Stimulated activated naive CD8-positive, alpha-beta T cell treated with anti-CD3 and anti-CD28 coated beads, Interleukin-15, Interleukin-2, amounts not matched to agents 100 U/mL and 50 U/mL, for 24 hours (primary cell): ENCODE measurements at regions not wholly inside any gene's neighbourhood (a gene's known extent, or its start where the extent isn't known, plus 50 kb on each side); places are given as distances from the start of the nearest gene placed in this dataset.
"Not testable (repeated sequence)": the region's sequence is repeated elsewhere in the genome, so short reads cannot be mapped to it uniquely, and the experiment has no call there.

Experiments used
- ATAC-seq: fragments of 150-1000 bp; cut with Tn5 transposase; one replicate; pipeline ENCODE4 v1.10.0; 2021
- DNase-seq: peaks from one replicate; pipeline ENCODE4 v3.0.0; 2021

DNA sequence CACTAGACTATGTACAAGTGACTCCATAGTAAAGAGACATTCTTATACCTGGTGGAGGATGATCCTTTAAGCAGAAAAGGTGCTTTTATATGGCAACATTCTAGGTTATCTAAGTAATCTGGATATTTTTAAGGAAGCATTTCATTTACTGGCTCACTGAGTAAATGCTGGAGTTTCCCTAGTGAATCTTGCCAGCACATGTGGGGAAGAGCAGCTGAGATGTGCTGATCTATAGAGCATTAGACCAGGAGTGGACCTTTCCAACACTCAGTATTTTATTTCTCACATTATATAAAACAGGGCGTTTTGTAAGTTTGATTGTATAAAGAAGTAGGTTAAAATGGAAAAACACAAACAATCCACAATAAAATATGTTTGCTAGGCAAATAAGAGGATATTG lies 478.5 kb downstream of the ATP23 start:
- no peak for DNase-seq
- no peak for ATAC-seq

DNA sequence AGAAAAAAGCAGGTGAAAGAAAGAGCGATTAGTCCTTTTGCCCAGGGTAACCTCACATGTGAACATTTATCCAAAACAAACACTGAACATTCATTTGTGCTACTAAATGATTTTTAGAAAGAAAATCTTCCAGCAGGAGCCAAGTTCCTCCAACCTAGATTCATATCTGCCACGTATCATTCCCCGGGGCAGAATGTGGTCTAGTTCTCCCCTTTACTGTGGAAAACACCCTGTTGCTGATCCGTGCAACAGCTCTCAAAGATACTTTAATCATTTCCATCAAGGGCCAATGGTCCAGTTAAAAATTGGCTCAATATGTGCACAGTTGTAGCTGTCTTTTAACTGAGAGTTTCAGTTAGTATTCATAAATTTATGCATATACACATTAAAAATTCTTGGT lies 479.1 kb downstream of the ATP23 start:
- no peak for DNase-seq
- ATAC-seq: no peak

DNA sequence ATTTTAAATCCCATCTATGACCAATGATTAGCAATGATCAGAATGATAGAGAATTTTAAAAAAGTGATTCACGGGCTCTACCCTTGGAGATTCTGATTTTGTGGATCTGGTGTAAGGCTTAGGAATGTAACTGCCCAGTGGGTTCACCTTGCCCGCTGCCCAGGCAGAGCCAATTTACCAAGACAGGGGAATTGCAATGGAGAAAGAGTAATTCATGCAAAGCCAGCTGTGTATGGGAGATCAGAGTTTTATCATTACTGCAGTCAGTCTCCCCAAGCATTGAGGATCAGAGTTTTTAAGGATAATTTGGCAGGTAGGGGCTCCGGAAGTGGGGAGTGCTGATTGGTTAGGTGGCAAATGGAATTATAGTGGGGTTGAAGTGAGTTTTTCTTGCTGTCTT lies 480.6 kb downstream of the ATP23 start:
- DNase-seq: no peak
- ATAC-seq: no peak

DNA sequence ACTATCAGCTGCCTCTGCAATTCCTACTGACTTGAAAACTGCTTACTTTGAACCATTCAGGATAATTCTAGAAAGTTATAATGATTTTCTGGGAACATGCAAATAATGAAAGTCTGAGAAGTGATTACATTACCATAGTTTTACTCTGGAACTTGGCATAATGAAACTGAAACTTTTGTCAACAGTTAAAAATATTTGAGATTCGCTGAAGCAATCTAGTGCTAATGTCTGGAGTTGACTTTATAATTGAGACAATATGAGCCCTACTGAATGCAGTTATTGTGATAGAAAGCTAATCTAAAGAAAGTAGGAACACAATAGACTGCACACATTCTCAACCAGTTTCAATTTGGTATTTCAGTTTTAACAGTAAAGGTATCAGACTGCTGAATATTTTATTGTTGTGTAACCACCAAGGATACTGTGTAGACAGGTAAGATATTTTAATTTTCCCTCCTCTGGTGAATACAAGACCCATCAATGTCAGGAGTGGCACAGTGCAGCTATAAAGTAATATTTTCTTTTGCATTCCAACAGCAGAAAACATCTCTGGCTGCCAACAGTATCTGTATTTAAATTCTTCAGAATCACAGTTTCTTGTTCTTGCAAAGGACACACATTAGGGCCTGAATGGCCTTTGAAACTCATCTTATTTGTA lies 483.5 kb downstream of the ATP23 start:
- ATAC-seq (no peak), DNase-seq (no peak)

DNA sequence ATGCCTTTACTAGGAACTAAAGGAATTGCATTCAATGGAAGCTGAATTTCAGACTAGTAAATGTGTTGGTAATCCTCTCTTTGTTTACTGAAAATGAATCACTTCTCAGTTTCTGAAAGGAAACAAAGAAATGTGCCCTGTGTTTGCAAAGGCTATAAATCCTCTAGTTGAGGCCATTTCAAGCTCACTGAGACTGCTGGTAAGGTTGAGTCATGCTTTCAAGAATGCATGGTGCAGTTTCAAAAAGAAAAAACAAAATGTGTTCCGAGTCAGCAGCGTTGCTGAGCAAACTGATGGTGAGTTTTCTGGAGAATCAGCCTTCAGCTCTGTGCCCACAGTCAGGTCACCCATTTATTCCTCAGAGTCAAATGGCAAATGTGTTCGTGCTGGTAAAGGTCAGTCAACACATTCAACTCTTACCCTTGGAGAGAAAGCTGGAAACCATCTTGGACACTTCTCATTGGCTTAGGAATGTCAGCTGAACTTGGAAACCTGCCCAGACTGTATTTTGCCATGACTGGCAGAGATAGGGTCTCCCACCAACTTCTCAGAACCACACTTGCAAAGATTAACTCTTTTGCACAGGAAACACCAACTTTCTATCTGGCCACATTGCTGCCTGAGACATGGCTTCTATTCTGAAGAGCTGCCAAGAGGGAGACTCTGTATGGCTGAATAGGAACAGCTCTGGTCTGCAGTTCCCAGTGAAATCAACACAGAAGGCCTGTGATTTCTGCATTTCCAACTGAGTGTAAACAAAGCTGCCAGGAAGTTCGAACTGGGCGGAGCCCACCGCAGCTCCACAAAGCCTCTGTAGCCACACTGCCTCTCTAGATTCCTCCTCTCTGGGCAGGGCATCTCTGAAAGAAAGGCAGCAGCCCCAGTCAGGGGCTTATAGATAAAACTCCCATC lies 484.4 kb downstream of the ATP23 start:
- ATAC-seq: peak; percentile 91
- no peak for DNase-seq

DNA sequence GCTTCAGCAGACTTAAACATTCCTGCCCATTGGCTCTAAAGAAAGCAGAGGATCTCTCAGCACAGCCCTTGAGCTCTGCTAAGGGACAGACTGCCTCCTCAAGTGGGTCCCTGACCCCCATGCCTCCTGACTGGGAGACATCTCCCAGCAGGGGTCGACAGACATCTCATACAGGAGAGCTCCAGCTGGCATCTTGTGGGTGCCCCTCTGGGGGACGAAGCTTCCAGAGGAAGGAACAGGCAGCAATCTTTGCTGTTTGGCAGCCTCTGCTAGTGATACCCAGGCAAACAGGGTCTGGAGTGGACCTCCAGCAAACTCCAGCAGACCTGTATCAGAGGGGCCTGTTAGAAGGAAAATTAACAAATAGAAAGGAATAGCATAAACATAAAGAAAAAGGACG lies 485.1 kb downstream of the ATP23 start:
- ATAC-seq, DNase-seq: not testable (repeated sequence)

DNA sequence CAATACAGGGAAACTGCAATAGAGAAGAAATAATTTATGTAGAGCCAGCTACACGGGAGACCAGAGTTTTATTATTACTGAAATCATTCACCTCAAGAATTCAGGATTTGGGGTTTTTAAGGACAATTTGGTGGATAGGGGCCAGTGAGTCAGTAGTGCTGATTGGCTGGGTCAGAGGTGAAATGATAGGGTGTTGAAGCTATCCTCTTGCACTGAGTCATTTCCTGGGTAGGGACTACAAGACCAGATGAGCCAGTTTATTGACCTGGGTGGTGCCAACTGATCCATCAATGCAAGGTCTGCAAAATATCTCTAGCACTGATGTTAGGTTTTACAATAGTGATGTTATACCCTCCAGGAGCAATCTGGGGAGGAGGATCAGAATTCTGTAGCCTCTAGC lies 486.3 kb downstream of the LRIG3 start:
- ATAC-seq: no peak
- no peak for DNase-seq

DNA sequence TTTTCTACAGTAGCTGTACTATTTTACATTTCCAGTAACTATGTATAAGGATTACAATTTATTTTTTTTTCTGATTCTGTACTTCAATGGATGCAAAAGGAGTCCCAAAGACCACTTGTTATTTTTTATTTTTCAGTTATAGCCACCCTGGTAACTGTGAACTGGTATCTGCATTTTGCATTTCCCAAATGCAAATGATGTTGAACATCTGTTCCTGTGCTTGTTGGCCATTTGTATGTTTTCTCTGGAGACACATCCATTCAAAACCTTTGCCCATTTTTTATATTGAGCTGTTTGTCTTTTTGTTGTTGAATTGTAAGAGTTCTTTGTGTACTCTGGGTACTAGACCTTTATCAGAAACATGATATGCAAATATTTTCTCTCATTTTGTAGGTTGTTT lies 485.6 kb downstream of the LRIG3 start:
- ATAC-seq (no peak), DNase-seq (no peak)

DNA sequence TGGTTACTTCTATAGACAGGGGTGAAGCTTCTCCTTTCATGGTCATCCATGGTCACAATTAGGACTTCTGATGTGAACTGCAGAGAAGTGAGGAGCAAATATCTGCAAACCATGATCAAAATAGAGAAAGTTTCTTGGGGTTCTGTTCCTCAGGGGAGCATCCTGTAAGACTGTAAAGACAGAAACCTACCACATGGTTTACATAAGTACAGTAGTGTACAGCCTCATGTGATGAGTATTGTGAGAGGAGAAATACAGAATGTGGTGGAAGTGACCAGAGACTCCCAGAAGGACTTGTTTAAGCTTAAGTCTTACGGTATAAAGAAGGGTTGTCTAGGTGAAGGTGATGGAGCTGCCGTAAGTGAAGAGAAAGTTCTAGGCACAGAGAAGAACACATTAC lies 484.7 kb downstream of the LRIG3 start:
- ATAC-seq: no peak
- no peak for DNase-seq

DNA sequence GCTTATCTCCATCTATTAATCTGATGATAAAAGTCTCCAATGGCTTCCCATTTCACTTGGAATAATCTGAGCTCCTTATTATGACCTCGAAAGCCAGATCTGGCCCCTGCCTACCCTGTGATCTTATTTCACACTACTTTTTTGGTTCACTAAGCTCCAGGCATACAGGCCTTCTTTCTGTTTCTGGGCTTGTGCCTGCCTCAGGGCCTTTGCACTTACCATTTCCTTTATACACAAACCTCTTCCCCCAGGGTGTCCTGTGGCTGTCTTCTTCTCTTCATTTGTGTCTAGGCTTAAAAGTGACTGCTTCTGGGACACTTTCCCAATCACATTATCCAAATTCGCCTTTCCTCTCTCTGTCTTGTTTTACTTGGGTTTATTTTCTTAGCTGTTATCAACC lies 478.8 kb downstream of the LRIG3 start:
- ATAC-seq (no peak), DNase-seq (no peak)

DNA sequence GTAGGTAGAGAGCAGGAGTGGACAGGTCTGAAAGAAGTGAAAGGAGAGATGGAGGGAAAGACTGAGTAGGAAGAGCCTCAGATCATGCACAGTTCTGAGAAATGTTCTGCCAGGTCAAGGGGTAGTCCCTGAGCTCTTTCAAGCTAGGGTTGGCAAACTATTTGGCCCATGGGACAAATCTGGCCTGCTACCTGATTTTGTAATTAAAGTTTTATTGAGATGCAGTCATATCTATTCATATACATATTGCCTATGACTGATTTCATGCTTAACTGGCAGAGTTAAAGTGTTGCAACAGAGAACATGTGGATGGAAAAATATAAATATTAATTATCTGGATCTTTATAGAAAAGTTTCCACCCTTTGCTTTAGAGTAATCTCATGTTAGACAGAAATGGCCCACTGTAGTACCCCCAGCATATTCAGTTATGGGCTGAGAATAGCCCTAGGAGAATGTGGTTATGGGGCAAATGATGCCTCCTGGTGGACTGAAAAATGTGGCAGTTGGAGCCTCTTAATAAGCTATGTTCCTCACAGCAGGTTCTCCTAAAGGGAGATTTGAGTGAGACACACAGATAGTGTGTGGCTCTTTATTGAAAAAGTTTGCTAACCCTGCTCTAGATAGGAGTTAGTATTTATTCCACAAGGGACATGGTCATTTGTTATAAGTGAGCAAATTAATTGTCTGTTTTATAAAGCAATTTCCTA lies 476.9 kb downstream of the LRIG3 start:
- no peak for DNase-seq
- ATAC-seq: no peak

DNA sequence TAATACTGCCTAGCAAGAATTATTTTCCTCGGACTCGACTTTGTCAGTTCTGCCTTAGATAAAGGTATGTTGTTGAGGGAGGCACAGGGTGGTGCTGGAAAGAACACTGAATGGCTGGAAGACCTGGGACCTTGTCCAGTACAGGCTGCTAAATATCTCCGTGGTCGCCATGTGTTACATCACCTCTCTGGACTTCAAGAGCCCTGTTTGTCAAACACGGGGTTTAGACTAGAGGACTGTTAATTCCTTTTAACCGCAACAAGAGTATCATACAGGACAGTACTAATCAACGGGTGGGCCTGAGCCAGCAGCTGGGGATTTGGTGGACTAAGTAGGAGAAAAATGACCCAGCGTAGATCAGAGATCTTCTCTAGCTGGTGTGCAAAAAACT lies 476.3 kb downstream of the LRIG3 start:
- DNase-seq: no peak
- no peak for ATAC-seq

DNA sequence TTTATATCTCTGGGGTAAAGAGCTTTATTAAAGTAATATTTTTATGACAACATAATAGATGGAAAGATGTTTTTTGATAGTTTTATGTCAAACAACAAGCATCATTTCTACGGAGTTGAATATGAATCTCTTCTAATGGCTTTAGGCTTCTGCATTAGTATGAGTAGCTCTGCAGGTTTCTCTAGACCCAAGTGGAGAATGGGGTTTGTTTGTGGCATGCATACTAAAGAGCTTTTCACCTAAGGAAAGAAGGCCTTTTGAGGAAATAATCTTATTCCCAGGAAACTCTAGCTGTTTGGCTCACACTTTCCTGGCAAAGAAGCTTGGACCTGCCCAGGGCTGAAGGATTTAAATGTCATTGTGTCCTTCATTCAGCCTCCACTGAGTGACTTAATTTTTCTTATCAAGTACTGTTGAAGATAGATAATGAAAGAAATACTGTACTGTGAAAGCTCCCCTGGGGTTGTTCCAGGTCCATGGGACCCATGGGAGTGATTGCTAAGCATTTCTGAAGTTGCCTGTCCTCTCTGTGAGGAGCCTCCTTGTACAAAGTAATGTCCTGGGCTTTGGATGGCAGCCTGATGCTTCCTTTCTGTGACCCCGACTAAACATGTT lies 469.3 kb downstream of the LRIG3 start:
- DNase-seq (no peak), ATAC-seq (no peak)

DNA sequence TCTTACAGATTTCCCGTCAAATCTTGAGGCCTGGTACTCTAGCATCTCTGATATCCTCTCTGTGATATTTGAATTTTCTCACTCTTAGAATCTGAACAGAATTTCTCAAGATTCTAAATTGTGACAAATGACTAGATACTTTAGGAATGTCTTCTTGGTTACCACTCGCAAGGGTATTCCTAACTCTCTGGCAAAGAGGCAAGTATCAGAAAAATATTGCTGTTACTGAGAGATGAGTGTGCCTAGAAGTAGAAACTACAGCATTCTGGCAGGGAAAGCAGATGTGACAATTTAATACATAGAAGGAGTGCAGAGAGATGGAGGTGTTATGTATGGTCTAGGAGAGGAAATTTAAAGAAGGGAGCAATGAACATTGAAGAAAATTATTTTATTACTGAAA lies 467.8 kb downstream of the LRIG3 start:
- no peak for DNase-seq
- no peak for ATAC-seq

DNA sequence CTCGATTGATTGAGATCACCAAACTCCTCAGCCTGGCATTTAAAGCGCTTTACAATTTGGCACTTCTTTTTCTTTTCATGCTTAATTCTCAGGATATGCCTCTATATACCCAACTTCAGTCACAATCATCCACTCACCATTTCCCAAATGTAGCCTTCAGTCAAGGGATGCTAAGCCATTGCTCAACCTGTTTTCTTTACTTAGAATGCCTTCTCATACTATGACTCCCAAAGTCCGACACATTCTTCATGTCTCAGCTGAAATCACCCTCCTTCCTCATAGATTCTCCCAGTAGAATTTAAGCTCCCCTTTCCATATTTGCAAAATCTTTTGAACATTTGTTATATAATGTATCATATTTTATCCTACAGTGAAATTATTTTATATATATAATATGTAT lies 467.0 kb downstream of the LRIG3 start:
- no peak for ATAC-seq
- DNase-seq: no peak

DNA sequence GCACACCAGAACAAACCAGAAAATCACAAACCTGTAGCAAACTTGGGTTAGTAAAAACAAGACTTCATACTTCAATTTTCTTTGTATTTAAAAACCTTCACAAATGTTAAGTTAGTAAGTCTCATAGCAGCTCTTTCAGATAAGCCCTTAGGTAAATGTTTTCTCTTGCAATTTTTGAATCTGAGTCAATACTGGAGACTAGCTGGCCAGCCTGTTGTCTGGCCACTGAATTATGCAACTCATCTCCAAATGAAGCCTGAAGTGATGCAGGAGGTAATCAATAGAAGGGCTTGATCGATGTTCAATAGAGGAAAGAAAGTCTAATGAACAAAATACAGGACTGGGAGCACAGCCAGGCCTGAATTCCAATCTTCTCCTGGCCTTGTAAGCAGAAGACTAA lies 465.2 kb downstream of the LRIG3 start:
- ATAC-seq (no peak), DNase-seq (no peak)

DNA sequence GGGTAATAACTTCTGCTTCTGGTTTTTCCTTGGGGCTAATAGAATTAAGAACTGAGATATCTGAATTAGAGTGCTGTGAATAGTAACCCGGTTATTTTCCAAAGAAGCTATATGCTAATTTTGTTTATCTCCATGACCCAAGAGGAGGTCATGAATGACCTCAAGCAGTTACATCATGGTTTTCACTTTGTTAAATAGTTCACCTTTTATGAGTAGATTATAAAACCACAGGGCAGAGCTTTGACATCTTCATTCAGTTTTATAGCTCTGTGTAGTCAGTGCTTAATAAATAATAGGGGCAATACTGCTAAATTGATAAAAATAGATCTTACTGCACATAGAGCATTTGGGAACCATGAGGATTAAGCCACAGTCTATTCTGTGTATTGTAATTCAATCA lies 462.2 kb downstream of the LRIG3 start:
- ATAC-seq (no peak), DNase-seq (no peak)

DNA sequence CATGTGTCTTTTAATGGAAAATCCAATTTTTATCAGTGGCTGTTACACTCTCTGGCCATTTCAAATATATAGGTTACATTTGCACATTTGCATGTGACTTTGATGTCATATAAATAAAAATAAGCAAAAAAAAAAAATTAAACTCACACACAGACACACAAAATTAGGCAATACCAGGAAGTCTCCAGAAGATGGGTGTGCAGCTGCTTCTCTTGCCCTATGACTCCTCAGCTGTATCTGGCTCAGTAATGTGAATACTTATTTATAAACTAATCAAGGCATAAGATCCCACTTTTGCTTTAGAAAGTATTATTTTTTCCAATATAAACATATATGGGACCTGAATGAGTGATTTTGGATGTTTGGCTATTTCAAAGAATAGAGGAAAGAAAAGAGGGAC lies 461.1 kb downstream of the LRIG3 start:
- DNase-seq (no peak), ATAC-seq (no peak)

DNA sequence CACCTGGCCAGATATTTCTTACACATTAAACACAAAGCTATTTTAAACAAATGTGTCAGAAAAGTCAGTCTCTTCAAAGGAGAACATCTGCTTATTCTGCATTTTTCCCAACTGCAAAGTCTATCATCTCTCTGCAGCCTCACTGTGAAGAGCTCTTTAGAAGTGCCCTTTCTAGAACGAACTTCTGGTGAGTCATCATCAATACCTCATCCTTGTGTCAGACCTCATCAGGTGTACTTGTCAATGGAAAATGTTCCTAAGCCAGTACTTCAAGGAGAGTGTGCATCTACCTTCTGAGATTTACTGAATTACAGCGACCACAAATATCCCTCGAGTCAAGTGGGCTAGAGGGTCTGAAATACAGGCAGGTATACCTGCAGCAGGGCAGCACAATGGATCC lies 457.3 kb downstream of the LRIG3 start:
- ATAC-seq (no peak), DNase-seq (no peak)

DNA sequence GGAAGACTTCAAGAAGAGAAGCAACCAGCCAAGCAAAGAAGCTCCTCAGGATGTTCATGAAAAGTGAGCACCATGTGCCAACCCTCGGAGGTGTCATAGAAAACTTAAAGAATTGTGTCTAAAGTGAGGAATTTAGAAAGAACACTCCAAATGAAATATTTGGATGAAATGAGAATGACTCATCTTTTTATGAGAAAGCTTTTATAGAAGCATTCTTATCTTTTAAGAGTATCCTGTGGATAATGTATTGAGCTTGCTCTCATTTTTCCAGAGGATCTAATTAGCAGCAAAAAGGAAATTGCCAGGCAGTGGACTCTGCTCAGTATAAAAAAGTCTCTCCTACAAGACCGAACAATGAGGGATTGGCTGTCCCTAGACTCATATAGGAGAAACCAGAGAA lies 454.9 kb downstream of the LRIG3 start:
- ATAC-seq (no peak), DNase-seq (no peak)

DNA sequence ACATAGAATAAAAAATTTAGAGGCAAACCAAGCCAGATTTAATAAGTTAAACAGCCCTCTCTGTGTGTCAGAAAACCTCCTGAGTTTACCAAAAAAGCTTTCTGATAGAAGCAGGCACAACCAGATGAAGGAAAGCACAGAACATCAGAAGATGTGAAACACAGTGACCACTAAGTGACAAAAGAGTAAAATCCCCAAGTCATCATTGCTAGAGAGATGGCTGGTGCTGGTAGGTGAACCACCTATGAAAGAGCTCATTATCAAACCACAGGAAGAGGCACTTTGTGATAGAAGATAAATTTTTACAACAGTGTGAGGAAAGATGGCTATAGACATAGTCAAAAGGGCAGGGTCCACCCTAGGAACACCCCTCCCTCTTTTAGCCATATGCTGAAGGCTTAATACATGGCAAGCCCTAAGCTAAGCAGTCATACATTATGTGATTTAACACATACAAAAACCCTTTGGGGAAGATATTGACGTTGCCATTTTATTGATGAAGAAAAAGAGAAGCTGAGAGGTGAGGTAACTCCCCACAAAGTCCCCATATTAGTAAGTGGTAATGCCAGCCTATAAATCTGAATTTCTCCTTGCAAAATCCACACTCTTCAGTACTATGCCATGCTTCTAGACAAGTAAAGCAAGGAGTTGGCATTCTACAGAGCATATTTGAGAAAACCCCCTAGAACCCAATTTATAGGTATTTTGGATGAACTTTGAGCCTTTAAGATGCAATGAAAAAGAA lies 449.9 kb downstream of the LRIG3 start:
- ATAC-seq (no peak), DNase-seq (no peak)

DNA sequence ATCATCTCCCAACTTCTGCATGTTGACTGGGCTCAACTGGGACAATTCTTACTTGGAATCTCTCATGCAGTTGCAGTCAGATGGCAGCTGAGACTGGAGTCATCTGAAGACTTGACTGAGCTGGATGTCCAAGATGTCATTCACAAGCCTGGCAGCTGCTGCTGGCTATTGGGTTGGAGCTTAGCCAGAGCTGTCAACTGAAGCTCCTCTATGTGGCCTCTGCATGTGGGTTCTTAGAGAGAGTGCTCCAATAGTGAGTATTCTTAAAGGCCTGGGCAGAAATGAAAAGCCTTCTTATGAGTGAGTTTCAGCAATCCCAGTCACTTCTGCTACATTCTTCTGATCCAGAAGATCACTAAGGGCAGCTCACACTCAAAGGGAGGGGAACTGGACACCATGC lies 440.9 kb downstream of the LRIG3 start:
- DNase-seq: no peak
- ATAC-seq: no peak
